Stimulated activated CD4-positive, alpha-beta T cell treated with anti-CD3 and anti-CD28 coated beads, Interleukin-15, amount 100 ng/mL, for 24 hours (primary cell): ENCODE measurements at regions not wholly inside any gene's neighbourhood (a gene's known extent, or its start where the extent isn't known, plus 50 kb on each side); places are given as distances from the start of the nearest gene placed in this dataset.
"Not testable (repeated sequence)": the region's sequence is repeated elsewhere in the genome, so short reads cannot be mapped to it uniquely, and the experiment has no call there.

Experiments
- DNase-seq: peaks from one replicate; pipeline ENCODE4 v3.0.0-alpha.2; 2020

GRCh38 chr14:105765072-105765825, 238.9 kb downstream of the TMEM121 start:
- not testable (repeated sequence) for DNase-seq

GRCh38 chr14:105765893-105766614, 239.7 kb downstream of the TMEM121 start:
- DNase-seq: no peak

GRCh38 chr14:105767315-105767714, 240.9 kb downstream of the TMEM121 start:
- no peak for DNase-seq

GRCh38 chr14:105768039-105768438, 241.7 kb downstream of the TMEM121 start:
- DNase-seq: not testable (repeated sequence)

GRCh38 chr14:105769061-105769730, 242.8 kb downstream of the TMEM121 start:
- DNase-seq: not testable (repeated sequence)

- not testable (repeated sequence) for DNase-seq
Measured at GRCh38 chr14:105770619-105771216, 244.3 kb downstream of the TMEM121 start.

- not testable (repeated sequence) for DNase-seq
Measured at GRCh38 chr14:105771261-105772226, 245.2 kb downstream of the TMEM121 start.

GRCh38 chr14:105772710-105773250, 246.4 kb downstream of the TMEM121 start:
- not testable (repeated sequence) for DNase-seq

GRCh38 chr14:105773584-105773983, 247.2 kb downstream of the TMEM121 start:
- no peak for DNase-seq

GRCh38 chr14:105774001-105774400, 247.6 kb downstream of the TMEM121 start:
- DNase-seq: no peak

- not testable (repeated sequence) for DNase-seq
Measured at GRCh38 chr14:105774585-105775348, 248.4 kb downstream of the TMEM121 start.

- not testable (repeated sequence) for DNase-seq
Measured at GRCh38 chr14:105775349-105775923, 249.1 kb downstream of the TMEM121 start.

GRCh38 chr14:105776112-105776511, 249.7 kb downstream of the TMEM121 start:
- not testable (repeated sequence) for DNase-seq

GRCh38 chr14:105776924-105777323, 250.5 kb downstream of the TMEM121 start:
- DNase-seq: no peak

- DNase-seq: no peak
Measured at GRCh38 chr14:105783707-105784106, 257.3 kb downstream of the TMEM121 start.

- DNase-seq: no peak
Measured at GRCh38 chr14:105793836-105794235, 267.5 kb downstream of the TMEM121 start.

GRCh38 chr14:105797546-105797945, 271.2 kb downstream of the TMEM121 start:
- DNase-seq: no peak

- DNase-seq: no peak
Measured at GRCh38 chr14:105805701-105806100, 279.3 kb downstream of the TMEM121 start.

- no peak for DNase-seq
Measured at GRCh38 chr14:105806568-105806967, 280.2 kb downstream of the TMEM121 start.

- no peak for DNase-seq
Measured at GRCh38 chr14:105817971-105818711, 291.8 kb downstream of the TMEM121 start.
